IMR-90 (cell line): ENCODE measurements at regions not wholly inside any gene's neighbourhood (a gene's known extent, or its start where the extent isn't known, plus 50 kb on each side); places are given as distances from the start of the nearest gene placed in this dataset.

ENCODE experiments used
- ATAC-seq: fragments of 200-7000 bp; cut with Tn5 transposase; 2 replicates; pipeline ENCODE4 v1.9.1; 2020; ENCODE audit warnings: low read depth, mild to moderate bottlenecking, moderate library complexity
- BruUV-seq: library from RNA; stranded (reverse); fragments of 400-500 nt; replicated peaks from 2 replicates; lab custom pipeline; 2021; lab: Mats Ljungman, UMichigan
- CTCF ChIA-PET: fragments of 300-600 bp; formaldehyde crosslinking; extraction: SDS; loops from one replicate; lab custom pipeline; 2021; ENCODE audit warnings: antibody characterized with exemption; lab: Yijun Ruan, JAX
- POLR2A ChIA-PET: fragments of 300-600 bp; sonication (Branson Sonifier 250); formaldehyde crosslinking; loops from one replicate; lab custom pipeline; 2022; ENCODE audit warnings: antibody characterized with exemption; ENCODE audit not compliant: unreplicated experiment; lab: Charles Lee
- DNase-seq: peaks from one replicate; pipeline ENCODE4 v3.0.0; 2013
- H2AFZ ChIP-seq: replicated peaks from 2 replicates; pipeline ENCODE3; 2013; ENCODE audit warnings: low read length, mild to moderate bottlenecking; ENCODE audit not compliant: poor library complexity
- H2AK5ac ChIP-seq: 2 replicates; pipeline ENCODE4 v1.6.1; 2013; ENCODE audit warnings: low read depth, low read length, inconsistent platforms
- H2AK9ac ChIP-seq: replicated peaks from 2 replicates; pipeline ENCODE3; 2013; ENCODE audit warnings: mild to moderate bottlenecking, low read depth, low read length, moderate library complexity; ENCODE audit not compliant: poor library complexity
- H2BK120ac ChIP-seq: 2 replicates; pipeline ENCODE4 v1.6.1; 2013; ENCODE audit warnings: low read depth, low read length, inconsistent platforms
- H2BK15ac ChIP-seq: 3 replicates; pipeline ENCODE4 v1.6.1; 2013; ENCODE audit warnings: low read depth, low read length, inconsistent platforms
- H2BK20ac ChIP-seq: 2 replicates; pipeline ENCODE4 v1.6.1; 2013; ENCODE audit warnings: low read depth, mild to moderate bottlenecking, inconsistent platforms, low read length, moderate library complexity
- H2BK5ac ChIP-seq: 2 replicates; pipeline ENCODE4 v1.6.1; 2013; ENCODE audit warnings: mild to moderate bottlenecking, low read depth, low read length, inconsistent platforms; ENCODE audit not compliant: poor library complexity, severe bottlenecking
- H3K14ac ChIP-seq: replicated peaks from 2 replicates; pipeline ENCODE4 v1.6.1; 2013; ENCODE audit warnings: low read depth, low read length, inconsistent platforms
- H3K18ac ChIP-seq: 2 replicates; pipeline ENCODE4 v1.6.1; 2013; ENCODE audit warnings: low read depth, low read length, control low read depth
- H3K23ac ChIP-seq: 2 replicates; pipeline ENCODE4 v1.6.1; 2013; ENCODE audit warnings: low read depth, low read length, inconsistent platforms
- H3K27ac ChIP-seq: 2 replicates; pipeline ENCODE4 v1.5.1; 2013; ENCODE audit warnings: mild to moderate bottlenecking, control low read depth, low read length; ENCODE audit not compliant: insufficient read depth
- H3K27me3 ChIP-seq: 2 replicates; pipeline ENCODE4 v1.6.1; 2013; ENCODE audit warnings: low read length; ENCODE audit not compliant: control insufficient read depth, insufficient read depth
- H3K36me3 ChIP-seq: 2 replicates; pipeline ENCODE4 v1.6.1; 2013; ENCODE audit warnings: low read length, mixed read lengths; ENCODE audit not compliant: control insufficient read depth, insufficient read depth
- H3K4ac ChIP-seq: 2 replicates; pipeline ENCODE4 v1.6.1; 2013; ENCODE audit warnings: low read depth, low read length, inconsistent platforms
- H3K4me1 ChIP-seq: 2 replicates; pipeline ENCODE4 v1.6.1; 2013; ENCODE audit warnings: low read length, mixed read lengths; ENCODE audit not compliant: control insufficient read depth, insufficient read depth
- H3K4me2 ChIP-seq: 2 replicates; pipeline ENCODE4 v1.6.1; 2013; ENCODE audit warnings: low read depth, mild to moderate bottlenecking, control low read depth, low read length, moderate library complexity
- H3K4me3 ChIP-seq: 2 replicates; pipeline ENCODE4 v1.5.1; 2013; ENCODE audit warnings: low read depth, mild to moderate bottlenecking, control low read depth, low read length, moderate library complexity; ENCODE audit not compliant: insufficient read depth
- H3K56ac ChIP-seq: 2 replicates; pipeline ENCODE4 v1.6.1; 2013; ENCODE audit warnings: low read length, inconsistent platforms; ENCODE audit not compliant: insufficient read depth; ENCODE audit errors: extremely low read depth
- H3K79me1 ChIP-seq, 2 experiments: 2 replicates each; pipeline ENCODE4 v1.6.1; 2013; ENCODE audit warnings: low read length in 2 of 2, inconsistent platforms in 1 of 2, low read depth in 1 of 2
- H3K9ac ChIP-seq: 2 replicates; pipeline ENCODE4 v1.6.1; 2013; ENCODE audit warnings: low read depth, low read length, control low read depth
- H3K9me1 ChIP-seq: 2 replicates; pipeline ENCODE4 v1.6.1; 2013; ENCODE audit warnings: low read length, inconsistent platforms; ENCODE audit not compliant: insufficient read depth
- H3K9me3 ChIP-seq: 2 replicates; pipeline ENCODE4 v1.6.1; 2013; ENCODE audit warnings: low read length; ENCODE audit not compliant: control insufficient read depth, insufficient read depth
- H4K20me1 ChIP-seq: 2 replicates; pipeline ENCODE4 v1.6.1; 2013; ENCODE audit warnings: low read length, inconsistent platforms; ENCODE audit not compliant: insufficient read depth
- H4K5ac ChIP-seq: 2 replicates; pipeline ENCODE4 v1.6.1; 2013; ENCODE audit warnings: mild to moderate bottlenecking, low read depth, low read length, control low read depth
- H4K8ac ChIP-seq, 2 experiments: 2 replicates each; pipeline ENCODE4 v1.6.1; 2013; ENCODE audit warnings: low read depth in 2 of 2, low read length in 2 of 2, control low read depth in 1 of 2, inconsistent platforms in 1 of 2
- H4K91ac ChIP-seq: 2 replicates; pipeline ENCODE4 v1.6.1; 2013; ENCODE audit warnings: low read depth, low read length, inconsistent platforms; ENCODE audit not compliant: insufficient read depth
- BHLHE40 ChIP-seq: fragments of 150-350 bp; IDR thresholded peaks from 2 replicates; pipeline ENCODE4 v1.6.1; 2016; ENCODE audit warnings: mild to moderate bottlenecking, low read depth, low read length
- CEBPB ChIP-seq: IDR thresholded peaks from 2 replicates; pipeline ENCODE4 v1.6.1; 2012; ENCODE audit warnings: low read depth, low read length, improper control_type of control experiment
- CHD1 ChIP-seq: IDR thresholded peaks from 2 replicates; pipeline ENCODE4 v1.6.1; 2012; ENCODE audit warnings: low read depth, low read length, improper control_type of control experiment
- FOS ChIP-seq: fragments of 150-350 bp; IDR thresholded peaks from 2 replicates; pipeline ENCODE4 v1.6.1; 2016; ENCODE audit warnings: low read depth, low read length
- MAFK ChIP-seq: IDR thresholded peaks from 2 replicates; pipeline ENCODE4 v1.6.1; 2012; ENCODE audit warnings: low read depth, low read length, improper control_type of control experiment
- MAZ ChIP-seq: IDR thresholded peaks from 2 replicates; pipeline ENCODE4 v1.6.1; 2012; ENCODE audit warnings: low read depth, mild to moderate bottlenecking, low read length, improper control_type of control experiment, moderate library complexity, borderline replicate concordance
- MXI1 ChIP-seq: IDR thresholded peaks from 2 replicates; pipeline ENCODE4 v1.6.1; 2012; ENCODE audit warnings: low read depth, mild to moderate bottlenecking, low read length, moderate library complexity, borderline replicate concordance
- NFE2L2 ChIP-seq: fragments of 150-350 bp; IDR thresholded peaks from 2 replicates; pipeline ENCODE4 v1.6.1; 2016; ENCODE audit warnings: low read depth, mild to moderate bottlenecking, low read length
- RAD21 ChIP-seq: IDR thresholded peaks from 2 replicates; pipeline ENCODE4 v1.6.1; 2012; ENCODE audit warnings: low read length, improper control_type of control experiment
- RCOR1 ChIP-seq: IDR thresholded peaks from 2 replicates; pipeline ENCODE4 v1.6.1; 2012; ENCODE audit warnings: mild to moderate bottlenecking, low read length, improper control_type of control experiment; ENCODE audit not compliant: insufficient replicate concordance
- RFX5 ChIP-seq: IDR thresholded peaks from 2 replicates; pipeline ENCODE4 v1.8.0; 2012; ENCODE audit warnings: low read depth, mild to moderate bottlenecking, low read length, moderate library complexity
- SMC3 ChIP-seq: fragments of 150-350 bp; IDR thresholded peaks from 2 replicates; pipeline ENCODE4 v1.6.1; 2016; ENCODE audit warnings: low read depth, mild to moderate bottlenecking, antibody characterized with exemption, low read length, moderate library complexity
- dilution Hi-C: fragments of 300-500 bp; cut with HindIII; formaldehyde crosslinking; loops from one replicate; pipeline ENCODE4 v1.14.3; 2018; ENCODE audit warnings: low sequenced_read_pairs; ENCODE audit not compliant: unreplicated experiment
- in situ Hi-C: fragments of 300-500 bp; cut with MboI; formaldehyde crosslinking; loops from 3 replicates; pipeline ENCODE4 v1.14.3; 2019; ENCODE audit warnings: low sequenced_read_pairs, inconsistent platforms, mixed read lengths
- intact Hi-C: fragments of 100-400 bp; cut with micrococcal nuclease; formaldehyde crosslinking; loops from 2 replicates; pipeline ENCODE4 v1.10.0; 2022
- TF ChIP-seq, protein P1 (sequence below): fragments of 150-350 bp; IDR thresholded peaks from 2 replicates; pipeline ENCODE4 v1.6.1; 2017; ENCODE audit warnings: mild to moderate bottlenecking, antibody characterized with exemption, low read length, low read depth
- TF ChIP-seq, protein P2 (sequence below): fragments of 150-350 bp; IDR thresholded peaks from 2 replicates; pipeline ENCODE4 v1.6.1; 2016; ENCODE audit warnings: low read depth, mild to moderate bottlenecking, low read length, moderate library complexity, borderline replicate concordance
- TF ChIP-seq, protein P3 (sequence below): conservative IDR thresholded peaks from 2 replicates; pipeline ENCODE4 v1.5.1; 2012; ENCODE audit warnings: mild to moderate bottlenecking, low read depth, low read length, improper control_type of control experiment

DNA sequence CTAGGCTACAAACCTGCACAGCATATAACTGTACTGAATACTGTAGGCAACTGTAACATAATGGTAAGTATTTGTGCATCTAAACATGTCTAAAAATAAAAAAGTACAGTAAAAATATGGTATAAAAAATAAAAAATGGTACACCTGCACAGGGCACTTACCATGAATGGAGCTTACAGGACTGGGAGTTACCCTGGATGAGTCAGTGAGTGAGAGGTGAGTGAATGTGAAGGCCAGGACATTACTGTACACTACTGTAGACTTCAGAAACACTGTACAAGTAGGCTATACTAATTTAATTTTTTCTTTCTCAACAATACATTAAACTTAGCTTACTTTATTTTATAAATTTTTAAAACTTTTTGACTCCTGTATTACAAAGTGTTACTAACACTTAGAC lies 265.3 kb downstream of the KLF13 start:
- no peak for TF ChIP-seq MXI1
- TF ChIP-seq RCOR1, result no peak
- TF ChIP-seq MAZ, result no peak
- no peak for TF ChIP-seq BHLHE40
- no peak for TF ChIP-seq CEBPB
- TF ChIP-seq NFE2L2, result no peak
- TF ChIP-seq, protein P1, sequence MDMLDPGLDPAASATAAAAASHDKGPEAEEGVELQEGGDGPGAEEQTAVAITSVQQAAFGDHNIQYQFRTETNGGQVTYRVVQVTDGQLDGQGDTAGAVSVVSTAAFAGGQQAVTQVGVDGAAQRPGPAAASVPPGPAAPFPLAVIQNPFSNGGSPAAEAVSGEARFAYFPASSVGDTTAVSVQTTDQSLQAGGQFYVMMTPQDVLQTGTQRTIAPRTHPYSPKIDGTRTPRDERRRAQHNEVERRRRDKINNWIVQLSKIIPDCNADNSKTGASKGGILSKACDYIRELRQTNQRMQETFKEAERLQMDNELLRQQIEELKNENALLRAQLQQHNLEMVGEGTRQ, result no peak
- no peak for TF ChIP-seq RAD21
- TF ChIP-seq, protein P2, sequence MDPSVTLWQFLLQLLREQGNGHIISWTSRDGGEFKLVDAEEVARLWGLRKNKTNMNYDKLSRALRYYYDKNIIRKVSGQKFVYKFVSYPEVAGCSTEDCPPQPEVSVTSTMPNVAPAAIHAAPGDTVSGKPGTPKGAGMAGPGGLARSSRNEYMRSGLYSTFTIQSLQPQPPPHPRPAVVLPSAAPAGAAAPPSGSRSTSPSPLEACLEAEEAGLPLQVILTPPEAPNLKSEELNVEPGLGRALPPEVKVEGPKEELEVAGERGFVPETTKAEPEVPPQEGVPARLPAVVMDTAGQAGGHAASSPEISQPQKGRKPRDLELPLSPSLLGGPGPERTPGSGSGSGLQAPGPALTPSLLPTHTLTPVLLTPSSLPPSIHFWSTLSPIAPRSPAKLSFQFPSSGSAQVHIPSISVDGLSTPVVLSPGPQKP, result no peak
- TF ChIP-seq, protein P3, sequence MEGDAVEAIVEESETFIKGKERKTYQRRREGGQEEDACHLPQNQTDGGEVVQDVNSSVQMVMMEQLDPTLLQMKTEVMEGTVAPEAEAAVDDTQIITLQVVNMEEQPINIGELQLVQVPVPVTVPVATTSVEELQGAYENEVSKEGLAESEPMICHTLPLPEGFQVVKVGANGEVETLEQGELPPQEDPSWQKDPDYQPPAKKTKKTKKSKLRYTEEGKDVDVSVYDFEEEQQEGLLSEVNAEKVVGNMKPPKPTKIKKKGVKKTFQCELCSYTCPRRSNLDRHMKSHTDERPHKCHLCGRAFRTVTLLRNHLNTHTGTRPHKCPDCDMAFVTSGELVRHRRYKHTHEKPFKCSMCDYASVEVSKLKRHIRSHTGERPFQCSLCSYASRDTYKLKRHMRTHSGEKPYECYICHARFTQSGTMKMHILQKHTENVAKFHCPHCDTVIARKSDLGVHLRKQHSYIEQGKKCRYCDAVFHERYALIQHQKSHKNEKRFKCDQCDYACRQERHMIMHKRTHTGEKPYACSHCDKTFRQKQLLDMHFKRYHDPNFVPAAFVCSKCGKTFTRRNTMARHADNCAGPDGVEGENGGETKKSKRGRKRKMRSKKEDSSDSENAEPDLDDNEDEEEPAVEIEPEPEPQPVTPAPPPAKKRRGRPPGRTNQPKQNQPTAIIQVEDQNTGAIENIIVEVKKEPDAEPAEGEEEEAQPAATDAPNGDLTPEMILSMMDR, result no peak
- no peak for TF ChIP-seq MAFK
- TF ChIP-seq RFX5, result no peak
- no peak for TF ChIP-seq CHD1
- TF ChIP-seq SMC3, result no peak
- no peak for TF ChIP-seq FOS
- no peak overlapping the region for H3K9ac ChIP-seq
- H2BK20ac ChIP-seq, result no peak overlapping the region
- ChIA-PET CTCF (no interaction called here), POLR2A (no interaction called here)
- H3K36me3 ChIP-seq, result no peaks in the 10 kb centered on the region
- H3K23ac ChIP-seq, result no peak overlapping the region
- no TSS peak for BruUV-seq
- DNase-seq (no peak), ATAC-seq (no peak)
- no peak overlapping the region for H3K27ac ChIP-seq
- H3K4me2 ChIP-seq, result no peak overlapping the region
- no peak overlapping the region for H3K4ac ChIP-seq
- no peak overlapping the region for H3K56ac ChIP-seq
- peaks cover 5% of the 10 kb centered on the region; the same call in 1 of the 2 replicates for H3K4me1 ChIP-seq
- no peaks in the 10 kb centered on the region for H3K27me3 ChIP-seq
- no peaks in the 10 kb centered on the region for H3K9me3 ChIP-seq
- H2AK9ac ChIP-seq, result no peak overlapping the region
- H2AFZ ChIP-seq, result no peak overlapping the region
- H2AK5ac ChIP-seq, result no peak overlapping the region
- H2BK120ac ChIP-seq, result no peak overlapping the region
- intact Hi-C loops (no loop called here), in situ Hi-C loops (no loop called here), dilution Hi-C loops (no loop called here)
- H2BK15ac ChIP-seq, result no peak overlapping the region
- no peaks in the 10 kb centered on the region for H3K79me1 ChIP-seq
- no peak overlapping the region for H4K5ac ChIP-seq
- H3K4me3 ChIP-seq, result no peak overlapping the region
- no peak overlapping the region for H3K14ac ChIP-seq
- no peak overlapping the region for H3K18ac ChIP-seq
- no peak overlapping the region for H2BK5ac ChIP-seq
- no peaks in the 10 kb centered on the region for H4K20me1 ChIP-seq
- no peak overlapping the region for H4K91ac ChIP-seq
- H3K9me1 ChIP-seq, result peaks cover 6% of the 10 kb centered on the region; the same call in 1 of the 2 replicates
- H4K8ac ChIP-seq, result no peak overlapping the region
